HG03432 (cell line): ENCODE measurements at regions not wholly inside any gene's neighbourhood (a gene's known extent, or its start where the extent isn't known, plus 50 kb on each side); places are given as distances from the start of the nearest gene placed in this dataset.

Source experiments
- ATAC-seq: cut with Tn5 transposase; IDR thresholded peaks from one replicate; pipeline ENCODE4 v1.9.1; 2021; ENCODE audit warnings: mild to moderate bottlenecking, moderate library complexity; ENCODE audit not compliant: unreplicated experiment

- ATAC-seq: no peak
Measured at GRCh38 chr7:21137640-21138039, 290.2 kb upstream of the SP4 start.

GRCh38 chr7:21140622-21141021, 287.3 kb upstream of the SP4 start:
- no peak for ATAC-seq

GRCh38 chr7:21141476-21141875, 286.4 kb upstream of the SP4 start:
- ATAC-seq: no peak

- ATAC-seq: no peak
Measured at GRCh38 chr7:21142081-21142480, 285.8 kb upstream of the SP4 start.

GRCh38 chr7:21146642-21147423, 281.1 kb upstream of the SP4 start:
- ATAC-seq: no peak

- ATAC-seq: no peak
Measured at GRCh38 chr7:21149809-21150208, 278.1 kb upstream of the SP4 start.

- no peak for ATAC-seq
Measured at GRCh38 chr7:21154614-21155013, 273.3 kb upstream of the SP4 start.

GRCh38 chr7:21159506-21159905, 268.4 kb upstream of the SP4 start:
- ATAC-seq: no peak

GRCh38 chr7:21160401-21160800, 267.5 kb upstream of the SP4 start:
- no peak for ATAC-seq

GRCh38 chr7:21167942-21168341, 259.9 kb upstream of the SP4 start:
- no peak for ATAC-seq

GRCh38 chr7:21169667-21170580, 258.0 kb upstream of the SP4 start:
- no peak for ATAC-seq

GRCh38 chr7:21172800-21173199, 255.1 kb upstream of the SP4 start:
- ATAC-seq: no peak

- ATAC-seq: no peak
Measured at GRCh38 chr7:21173436-21173835, 254.4 kb upstream of the SP4 start.

- no peak for ATAC-seq
Measured at GRCh38 chr7:21175714-21176113, 252.2 kb upstream of the SP4 start.

GRCh38 chr7:21184942-21185652, 242.8 kb upstream of the SP4 start:
- no peak for ATAC-seq

- no peak for ATAC-seq
Measured at GRCh38 chr7:21185653-21186265, 242.1 kb upstream of the SP4 start.

- no peak for ATAC-seq
Measured at GRCh38 chr7:21191321-21192073, 236.4 kb upstream of the SP4 start.

GRCh38 chr7:21192657-21193056, 235.2 kb upstream of the SP4 start:
- ATAC-seq: no peak

- no peak for ATAC-seq
Measured at GRCh38 chr7:21193895-21194294, 234.0 kb upstream of the SP4 start.

- ATAC-seq: no peak
Measured at GRCh38 chr7:21194936-21195335, 232.9 kb upstream of the SP4 start.
